Effector memory CD8-positive, alpha-beta T cell (primary cell): ENCODE measurements at regions not wholly inside any gene's neighbourhood (a gene's known extent, or its start where the extent isn't known, plus 50 kb on each side); places are given as distances from the start of the nearest gene placed in this dataset.
"Not testable (repeated sequence)": the region's sequence is repeated elsewhere in the genome, so short reads cannot be mapped to it uniquely, and the experiment has no call there.

ENCODE experiments used
- ATAC-seq: fragments of 150-1000 bp; cut with Tn5 transposase; replicated peaks from 2 replicates; pipeline ENCODE4 v1.10.0; 2021; ENCODE audit warnings: mild to moderate bottlenecking, moderate library complexity
- DNase-seq, 3 experiments: peaks; one replicate each; pipeline ENCODE4 v3.0.0; 2021
- H3K27ac Mint-ChIP-seq, 2 donors: one replicate each; pipeline ENCODE4 v1.8.0; 2022; ENCODE audit warnings: mild to moderate bottlenecking in 2 of 2, mixed read lengths in 2 of 2, moderate library complexity in 2 of 2
- H3K27me3 Mint-ChIP-seq, 2 donors: one replicate each; pipeline ENCODE4 v1.8.0; 2022; ENCODE audit warnings: mixed read lengths in 2 of 2
- H3K36me3 Mint-ChIP-seq: one replicate; pipeline ENCODE4 v1.8.0; 2022; ENCODE audit warnings: mild to moderate bottlenecking, moderate library complexity, mixed read lengths; ENCODE audit not compliant: insufficient read depth
- H3K4me1 Mint-ChIP-seq, 2 donors: one replicate each; pipeline ENCODE4 v1.8.0; 2022; ENCODE audit warnings: low read depth in 2 of 2, mixed read lengths in 2 of 2
- H3K4me3 Mint-ChIP-seq, 2 donors: one replicate each; pipeline ENCODE4 v1.8.0; 2022; ENCODE audit warnings: mild to moderate bottlenecking in 2 of 2, mixed read lengths in 2 of 2, moderate library complexity in 2 of 2
- H3K9me3 Mint-ChIP-seq, 2 donors: one replicate each; pipeline ENCODE4 v1.8.0; 2022; ENCODE audit warnings: mixed read lengths in 2 of 2

DNA sequence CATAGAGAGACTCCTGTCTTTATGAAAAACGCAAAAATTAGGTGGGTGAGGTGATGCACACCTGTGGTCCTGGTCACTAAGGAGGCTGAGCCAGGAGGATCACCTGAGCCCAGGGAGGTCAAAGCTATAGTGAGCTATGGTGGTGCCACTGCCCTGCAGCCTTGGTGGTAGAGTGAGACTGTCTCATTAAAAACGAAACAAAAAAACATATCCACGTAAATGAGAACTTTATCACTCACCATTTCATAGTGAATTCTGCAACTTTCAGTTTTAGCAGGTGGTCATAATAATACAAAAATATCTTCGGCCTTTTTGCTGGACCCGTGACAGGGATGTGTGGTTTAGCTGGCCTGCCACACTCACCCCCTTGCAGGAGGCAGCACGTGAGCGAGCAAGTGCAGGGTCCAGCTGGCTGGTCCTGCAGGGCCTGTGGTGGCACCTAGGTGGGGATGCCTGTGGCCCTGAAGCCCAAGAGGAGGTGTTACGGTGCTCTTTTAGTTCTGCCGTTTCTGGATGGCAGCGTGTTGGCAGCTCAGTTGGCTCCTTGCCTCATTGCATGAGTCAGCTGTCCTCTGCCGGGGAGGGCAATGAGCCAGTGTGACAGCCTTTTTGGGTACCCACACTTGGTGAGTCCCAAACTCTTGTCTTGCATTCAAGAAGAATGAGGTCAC, 1330.7 kb upstream of the TMEM132C start:
- no peak overlapping the region for H3K4me3 Mint-ChIP-seq
- DNase-seq (no peak), ATAC-seq (no peak)
- no peak overlapping the region for H3K27ac Mint-ChIP-seq
- H3K4me1 Mint-ChIP-seq, result peaks cover 0 to 4% of the 10 kb centered on the region in 2 donors
- no peaks in the 10 kb centered on the region for H3K36me3 Mint-ChIP-seq
- peaks cover 10 to 13% of the 10 kb centered on the region in 2 donors for H3K27me3 Mint-ChIP-seq
- peaks cover 0 to 3% of the 10 kb centered on the region in 2 donors for H3K9me3 Mint-ChIP-seq

DNA sequence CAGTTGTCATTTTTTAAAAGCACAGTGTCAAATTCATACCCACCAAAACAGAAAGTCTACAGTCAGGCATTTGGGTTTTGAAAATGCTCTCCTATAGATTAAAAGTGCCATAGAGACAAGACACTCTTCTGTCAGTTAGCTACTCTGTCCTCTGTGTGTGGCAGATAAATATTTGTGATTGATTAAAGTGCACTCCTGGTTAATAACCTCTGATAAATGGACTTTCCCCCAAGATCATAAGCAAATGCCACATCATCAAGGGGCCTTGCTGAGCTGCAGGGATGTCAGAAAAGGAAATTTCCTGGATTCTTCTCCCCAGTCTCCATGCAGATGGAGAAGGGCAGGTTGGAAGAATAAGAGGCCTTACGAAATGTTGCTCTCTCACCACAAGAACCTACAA, 1329.5 kb upstream of the TMEM132C start:
- ATAC-seq (no peak), DNase-seq (no peak)
- Mint-ChIP-seq H3K27ac (no peak overlapping the region), H3K9me3 (peaks cover 0 to 3% of the 10 kb centered on the region in 2 donors), H3K36me3 (no peaks in the 10 kb centered on the region), H3K4me1 (peaks cover 0 to 4% of the 10 kb centered on the region in 2 donors), H3K4me3 (no peak overlapping the region), H3K27me3 (peaks cover 9 to 13% of the 10 kb centered on the region in 2 donors)

GRCh38 chr12:126944684-126945083, 1322.3 kb upstream of the TMEM132C start:
- DNase-seq (no peak), ATAC-seq (no peak)
- Mint-ChIP-seq H3K4me1 (no peaks in the 10 kb centered on the region), H3K36me3 (no peaks in the 10 kb centered on the region), H3K9me3 (peaks cover 0 to 3% of the 10 kb centered on the region in 2 donors), H3K27me3 (no peaks in the 10 kb centered on the region), H3K27ac (no peak overlapping the region), H3K4me3 (no peak overlapping the region)

DNA sequence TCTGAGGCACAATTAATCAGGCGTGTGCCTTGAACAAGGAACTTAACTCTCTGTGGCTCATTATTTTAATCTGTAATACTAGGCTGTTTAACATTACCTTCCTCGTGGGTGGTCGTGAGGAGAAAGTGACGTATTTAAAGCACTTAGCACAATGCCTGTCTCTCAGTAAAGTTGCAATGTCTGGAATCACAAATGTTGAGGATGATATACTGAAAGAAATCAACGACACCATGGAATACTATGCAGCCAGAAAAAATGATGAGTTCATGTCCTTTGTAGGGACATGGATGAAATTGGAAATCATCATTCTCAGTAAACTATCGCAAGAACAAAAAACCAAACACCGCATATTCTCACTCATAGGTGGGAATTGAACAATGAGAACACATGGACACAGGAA, 1320.0 kb upstream of the TMEM132C start:
- not testable (repeated sequence) for DNase-seq, H3K27ac Mint-ChIP-seq, H3K36me3 Mint-ChIP-seq, H3K4me3 Mint-ChIP-seq, ATAC-seq, H3K9me3 Mint-ChIP-seq, H3K4me1 Mint-ChIP-seq, H3K27me3 Mint-ChIP-seq

GRCh38 chr12:126949558-126949957, 1317.4 kb upstream of the TMEM132C start:
- Mint-ChIP-seq H3K27me3 (no peaks in the 10 kb centered on the region), H3K36me3 (no peaks in the 10 kb centered on the region), H3K4me1 (no peaks in the 10 kb centered on the region), H3K9me3 (no peaks in the 10 kb centered on the region), H3K4me3 (no peak overlapping the region), H3K27ac (no peak overlapping the region)
- DNase-seq (no peak), ATAC-seq (no peak)

DNA sequence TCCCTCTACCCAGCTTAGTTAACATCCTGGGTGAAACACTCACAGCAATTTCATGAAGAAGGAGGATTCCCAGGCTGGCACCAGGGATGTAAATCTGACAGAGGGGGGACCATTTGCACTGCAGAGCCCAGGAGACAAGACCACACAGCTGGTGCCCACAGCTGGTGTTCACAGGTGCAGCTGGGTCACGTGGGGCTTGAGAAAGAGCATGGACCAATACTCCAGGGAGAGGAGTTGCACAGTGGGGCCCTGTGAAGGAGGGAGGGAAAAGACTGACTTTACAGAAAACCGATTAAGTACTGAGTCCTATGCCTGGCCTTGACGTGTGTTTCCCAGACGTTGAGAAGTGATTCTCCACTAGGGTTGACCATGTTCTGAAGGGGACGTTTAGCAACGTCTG, 1316.7 kb upstream of the TMEM132C start:
- Mint-ChIP-seq H3K4me1 (no peaks in the 10 kb centered on the region), H3K36me3 (no peaks in the 10 kb centered on the region), H3K9me3 (no peaks in the 10 kb centered on the region), H3K27me3 (no peaks in the 10 kb centered on the region), H3K4me3 (no peak overlapping the region), H3K27ac (no peak overlapping the region)
- DNase-seq, result no peak
- no peak for ATAC-seq

DNA sequence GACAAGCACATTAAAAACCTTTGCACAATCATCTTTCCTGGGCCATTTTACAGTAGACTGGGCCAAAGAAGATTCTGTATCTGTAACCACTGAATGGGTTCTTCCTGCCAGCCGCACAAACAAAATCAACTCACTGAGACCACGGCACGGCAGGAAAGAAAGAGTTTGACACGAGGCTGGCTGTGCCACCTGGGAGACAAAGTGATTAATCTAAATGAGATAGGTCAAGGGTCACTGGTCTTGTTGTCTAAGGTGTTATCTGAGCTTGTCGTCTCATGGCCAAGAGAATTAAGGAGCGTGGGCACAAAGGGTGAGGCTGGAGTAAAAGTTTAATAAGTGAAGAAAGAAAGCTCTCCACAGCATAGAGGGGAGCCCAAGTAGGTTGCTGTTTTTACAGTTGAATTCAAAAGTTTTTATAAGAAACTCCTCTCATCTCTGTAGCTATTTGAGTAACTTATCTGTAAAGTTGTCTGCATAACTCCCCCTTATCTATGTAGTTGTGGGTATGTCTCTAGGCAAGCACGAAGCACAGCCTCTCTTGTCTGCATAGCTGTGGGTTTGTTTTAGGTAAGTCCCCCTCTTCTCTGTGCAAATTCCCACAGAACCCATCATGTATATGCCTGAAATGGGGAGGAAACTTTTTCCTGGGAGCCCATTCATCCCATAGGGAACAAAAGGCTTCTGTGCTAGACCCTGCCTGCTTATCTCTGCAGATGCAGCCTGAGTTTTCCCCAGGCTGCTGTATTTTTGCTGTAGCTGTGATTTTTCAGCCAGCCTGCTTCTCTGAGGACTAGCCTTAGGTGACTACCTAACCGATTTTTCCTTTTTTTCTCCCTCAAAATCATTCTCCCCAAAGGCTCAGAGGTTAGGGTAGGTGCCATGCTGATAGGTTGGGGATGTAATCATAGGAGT, 1314.6 kb upstream of the TMEM132C start:
- ATAC-seq, result no peak
- H3K9me3 Mint-ChIP-seq, result peaks cover 0 to 2% of the 10 kb centered on the region in 2 donors
- H3K4me1 Mint-ChIP-seq, result no peaks in the 10 kb centered on the region
- no peak overlapping the region for H3K27ac Mint-ChIP-seq
- H3K36me3 Mint-ChIP-seq, result no peaks in the 10 kb centered on the region
- DNase-seq, result no peak
- no peaks in the 10 kb centered on the region for H3K27me3 Mint-ChIP-seq
- no peak overlapping the region for H3K4me3 Mint-ChIP-seq

DNA sequence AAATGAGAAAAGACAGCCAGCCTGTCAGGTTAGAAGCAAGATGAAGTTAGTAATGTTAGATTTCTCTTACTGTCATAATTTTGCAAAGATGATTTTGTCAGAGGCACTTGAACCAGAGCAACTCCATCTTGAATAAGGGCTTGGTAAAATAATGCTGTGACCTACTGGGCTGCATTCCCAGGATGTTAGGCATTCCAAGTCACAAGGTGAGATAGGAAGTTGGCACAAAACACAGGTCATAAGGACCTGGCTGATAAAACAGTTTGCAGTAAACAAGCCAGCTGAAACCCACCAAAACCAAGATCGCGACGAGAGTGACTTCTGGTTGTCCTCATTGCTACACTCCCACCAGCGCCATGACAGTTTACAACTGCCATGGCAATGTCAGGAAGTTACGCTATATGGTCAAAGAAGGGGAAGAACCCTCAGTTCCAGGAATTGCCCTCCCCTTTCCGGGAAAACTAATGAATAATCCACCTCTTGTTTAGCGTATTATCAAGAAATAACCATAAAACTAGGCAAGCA, 1313.5 kb upstream of the TMEM132C start:
- Mint-ChIP-seq H3K36me3 (no peaks in the 10 kb centered on the region), H3K4me3 (no peak overlapping the region), H3K9me3 (peaks cover 0 to 2% of the 10 kb centered on the region in 2 donors), H3K27me3 (no peaks in the 10 kb centered on the region), H3K4me1 (no peaks in the 10 kb centered on the region), H3K27ac (no peak overlapping the region)
- DNase-seq (no peak), ATAC-seq (no peak)

DNA sequence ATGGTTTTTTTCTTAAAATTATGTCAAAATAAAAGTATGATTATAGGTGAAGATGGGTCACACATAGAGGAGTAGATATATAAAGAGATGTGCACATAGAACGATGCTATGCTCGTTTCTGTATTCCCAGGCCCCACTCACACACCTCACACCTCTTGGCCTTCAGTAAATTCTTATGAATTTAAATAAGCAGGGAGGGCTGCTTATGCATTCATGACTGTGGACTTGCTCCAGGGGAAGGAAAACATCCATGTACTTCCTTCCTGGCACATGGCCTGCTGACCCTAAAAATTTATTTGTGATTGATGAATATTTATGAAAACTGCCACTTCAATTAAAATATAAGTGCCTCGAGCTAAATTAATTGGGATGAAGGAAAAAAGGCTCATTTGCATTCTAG, 1306.7 kb upstream of the TMEM132C start:
- peaks cover 0 to 2% of the 10 kb centered on the region in 2 donors for H3K9me3 Mint-ChIP-seq
- DNase-seq (no peak), ATAC-seq (no peak)
- H3K27ac Mint-ChIP-seq, result no peak overlapping the region
- H3K27me3 Mint-ChIP-seq, result no peaks in the 10 kb centered on the region
- no peaks in the 10 kb centered on the region for H3K4me1 Mint-ChIP-seq
- no peak overlapping the region for H3K4me3 Mint-ChIP-seq
- H3K36me3 Mint-ChIP-seq, result no peaks in the 10 kb centered on the region

- DNase-seq (no peak), ATAC-seq (no peak)
- Mint-ChIP-seq H3K4me3 (no peak overlapping the region), H3K27me3 (no peaks in the 10 kb centered on the region), H3K27ac (no peak overlapping the region), H3K36me3 (no peaks in the 10 kb centered on the region), H3K4me1 (no peaks in the 10 kb centered on the region), H3K9me3 (peaks cover 0 to 2% of the 10 kb centered on the region in 2 donors)
Measured at GRCh38 chr12:126960709-126961108, 1306.3 kb upstream of the TMEM132C start.

DNA sequence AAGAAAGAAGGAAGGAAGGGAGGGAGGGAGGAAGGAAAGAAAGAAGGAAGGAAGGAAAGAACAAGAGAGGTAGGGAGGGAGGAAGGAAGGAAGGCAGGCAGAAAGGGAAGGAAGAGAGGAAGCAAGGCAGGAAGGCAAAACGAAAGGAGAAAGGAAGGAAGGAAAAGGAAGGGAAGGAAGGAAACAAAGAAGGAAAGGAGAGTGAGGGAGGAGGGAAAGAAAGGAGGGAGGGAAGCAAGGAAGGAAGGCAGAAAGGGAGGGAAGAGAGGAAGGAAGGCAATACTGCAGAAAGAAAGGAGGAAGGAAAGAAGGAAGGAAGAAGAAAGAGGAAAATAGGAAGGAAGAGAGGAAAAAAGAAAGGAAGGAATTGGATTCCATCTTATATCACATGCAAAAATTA, 1303.1 kb upstream of the TMEM132C start:
- DNase-seq (no peak), ATAC-seq (no peak)
- H3K4me1 Mint-ChIP-seq, result no peaks in the 10 kb centered on the region
- H3K36me3 Mint-ChIP-seq, result no peaks in the 10 kb centered on the region
- H3K4me3 Mint-ChIP-seq, result no peak overlapping the region
- H3K27ac Mint-ChIP-seq, result no peak overlapping the region
- no peaks in the 10 kb centered on the region for H3K27me3 Mint-ChIP-seq
- no peaks in the 10 kb centered on the region for H3K9me3 Mint-ChIP-seq

- no peaks in the 10 kb centered on the region for H3K36me3 Mint-ChIP-seq
- no peaks in the 10 kb centered on the region for H3K27me3 Mint-ChIP-seq
- H3K9me3 Mint-ChIP-seq, result no peaks in the 10 kb centered on the region
- no peak overlapping the region for H3K4me3 Mint-ChIP-seq
- H3K27ac Mint-ChIP-seq, result no peak overlapping the region
- ATAC-seq (no peak), DNase-seq (no peak)
- H3K4me1 Mint-ChIP-seq, result no peaks in the 10 kb centered on the region
Measured at GRCh38 chr12:126966498-126966897, 1300.5 kb upstream of the TMEM132C start.

- H3K4me1 Mint-ChIP-seq, result no peaks in the 10 kb centered on the region
- H3K27ac Mint-ChIP-seq, result no peak overlapping the region
- no peaks in the 10 kb centered on the region for H3K27me3 Mint-ChIP-seq
- ATAC-seq (no peak), DNase-seq (no peak)
- no peaks in the 10 kb centered on the region for H3K9me3 Mint-ChIP-seq
- H3K4me3 Mint-ChIP-seq, result no peak overlapping the region
- no peaks in the 10 kb centered on the region for H3K36me3 Mint-ChIP-seq
Measured at GRCh38 chr12:126967152-126967551, 1299.8 kb upstream of the TMEM132C start.

DNA sequence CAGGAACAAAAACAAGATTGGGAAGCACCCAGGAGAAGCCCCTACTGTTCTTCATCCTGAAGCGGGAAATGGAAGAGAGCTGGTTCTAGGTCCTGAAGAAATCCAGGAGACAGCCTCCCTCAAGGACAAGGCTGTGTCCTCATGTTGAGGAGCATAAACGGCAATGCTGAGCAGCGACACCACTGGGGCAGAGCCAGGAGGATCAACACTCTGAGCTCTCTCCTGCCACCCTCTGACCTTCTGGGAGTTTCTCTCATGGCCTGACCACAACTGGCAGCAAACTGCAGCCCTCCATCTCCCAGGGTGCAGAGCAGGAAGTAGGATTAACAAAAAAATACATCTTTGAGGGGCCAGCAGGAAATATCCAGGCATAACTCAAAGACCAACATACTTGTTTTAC, 1292.2 kb upstream of the TMEM132C start:
- no peak overlapping the region for H3K27ac Mint-ChIP-seq
- H3K4me1 Mint-ChIP-seq, result no peaks in the 10 kb centered on the region
- no peak for ATAC-seq
- no peak for DNase-seq
- no peaks in the 10 kb centered on the region for H3K36me3 Mint-ChIP-seq
- H3K4me3 Mint-ChIP-seq, result no peak overlapping the region
- no peaks in the 10 kb centered on the region for H3K27me3 Mint-ChIP-seq
- H3K9me3 Mint-ChIP-seq, result no peaks in the 10 kb centered on the region
